ENCODE measurements at regions not wholly inside any gene's neighbourhood (a gene's known extent, or its start where the extent isn't known, plus 50 kb on each side); places are given as distances from the start of the nearest gene placed in this dataset.
"Not testable (repeated sequence)": the region's sequence is repeated elsewhere in the genome, so short reads cannot be mapped to it uniquely, and the experiment has no call there.

- no peak for DNase-seq (ENCODE audit: extremely low read depth, insufficient read length)
- Histone ChIP-seq H3K36me3 (ENCODE audit: control insufficient read depth, insufficient read depth, low read length) (no peaks in the 10 kb centered on the region), H3K4me3 (replicated peaks; ENCODE audit: low read depth, low read length) (no peak overlapping the region), H3K27me3 (replicated peaks; ENCODE audit: control insufficient read depth, insufficient read depth, low read length) (no peaks in the 10 kb centered on the region)
- no peak for TF ChIP-seq CTCF (IDR thresholded peaks at IDR 0.05; ENCODE audit: insufficient read depth, low read length, poor library complexity, severe bottlenecking)
Observed at GRCh38 chr7:50251765-50252164, 52.8 kb upstream of the IKZF1 start.

- H3K36me3 ChIP-seq (ENCODE audit: control insufficient read depth, insufficient read depth, low read length), result no peaks in the 10 kb centered on the region
- no peak overlapping the region for H3K4me3 ChIP-seq (replicated peaks; ENCODE audit: low read depth, low read length)
- no peak for DNase-seq (ENCODE audit: extremely low read depth, insufficient read length)
Observed at GRCh38 chr7:50246551-50246950, 58.0 kb upstream of the IKZF1 start.

GRCh38 chr7:50242111-50242510 is 62.4 kb upstream of the IKZF1 start:
- not testable (repeated sequence) for H3K4me3 ChIP-seq (replicated peaks; ENCODE audit: low read depth, low read length); DNase-seq (ENCODE audit: extremely low read depth, insufficient read length); H3K36me3 ChIP-seq (ENCODE audit: control insufficient read depth, insufficient read depth, low read length); H3K27me3 ChIP-seq (replicated peaks; ENCODE audit: control insufficient read depth, insufficient read depth, low read length)

More at GRCh38 chr7:50246551-50246950, 58.0 kb upstream of the IKZF1 start:
- no peaks in the 10 kb centered on the region for H3K27me3 ChIP-seq (replicated peaks; ENCODE audit: control insufficient read depth, insufficient read depth, low read length)
- TF ChIP-seq CTCF (IDR thresholded peaks at IDR 0.05; ENCODE audit: insufficient read depth, low read length, poor library complexity, severe bottlenecking), result no peak

- H3K4me3 ChIP-seq (replicated peaks; ENCODE audit: low read depth, low read length); H3K36me3 ChIP-seq (ENCODE audit: control insufficient read depth, insufficient read depth, low read length); H3K27me3 ChIP-seq (replicated peaks; ENCODE audit: control insufficient read depth, insufficient read depth, low read length); DNase-seq (ENCODE audit: extremely low read depth, insufficient read length): not testable (repeated sequence)
Observed at GRCh38 chr7:50240699-50241098, 63.8 kb upstream of the IKZF1 start.

GRCh38 chr7:50229964-50230363 is 74.6 kb upstream of the IKZF1 start:
- H3K27me3 ChIP-seq (replicated peaks; ENCODE audit: control insufficient read depth, insufficient read depth, low read length), result no peaks in the 10 kb centered on the region
- DNase-seq (ENCODE audit: extremely low read depth, insufficient read length), result no peak
- H3K36me3 ChIP-seq (ENCODE audit: control insufficient read depth, insufficient read depth, low read length), result no peaks in the 10 kb centered on the region
- no peak overlapping the region for H3K4me3 ChIP-seq (replicated peaks; ENCODE audit: low read depth, low read length)
- TF ChIP-seq CTCF (IDR thresholded peaks at IDR 0.05; ENCODE audit: insufficient read depth, low read length, poor library complexity, severe bottlenecking), result peak; percentile 70

- no peaks in the 10 kb centered on the region for H3K27me3 ChIP-seq (replicated peaks; ENCODE audit: control insufficient read depth, insufficient read depth, low read length)
- no peaks in the 10 kb centered on the region for H3K36me3 ChIP-seq (ENCODE audit: control insufficient read depth, insufficient read depth, low read length)
- TF ChIP-seq CTCF (IDR thresholded peaks at IDR 0.05; ENCODE audit: insufficient read depth, low read length, poor library complexity, severe bottlenecking), result no peak
- no peak overlapping the region for H3K4me3 ChIP-seq (replicated peaks; ENCODE audit: low read depth, low read length)
- DNase-seq (ENCODE audit: extremely low read depth, insufficient read length), result no peak
Observed at GRCh38 chr7:50228148-50228547, 76.4 kb upstream of the IKZF1 start.

GRCh38 chr7:50227726-50228125 is 76.8 kb upstream of the IKZF1 start:
- H3K36me3 ChIP-seq (ENCODE audit: control insufficient read depth, insufficient read depth, low read length), result no peaks in the 10 kb centered on the region
- H3K27me3 ChIP-seq (replicated peaks; ENCODE audit: control insufficient read depth, insufficient read depth, low read length), result no peaks in the 10 kb centered on the region
- DNase-seq (ENCODE audit: extremely low read depth, insufficient read length), result no peak
- TF ChIP-seq CTCF (IDR thresholded peaks at IDR 0.05; ENCODE audit: insufficient read depth, low read length, poor library complexity, severe bottlenecking), result no peak
- no peak overlapping the region for H3K4me3 ChIP-seq (replicated peaks; ENCODE audit: low read depth, low read length)
